Ramos (cell line): ENCODE measurements at regions not wholly inside any gene's neighbourhood (a gene's known extent, or its start where the extent isn't known, plus 50 kb on each side); places are given as distances from the start of the nearest gene placed in this dataset.

Experiments used
- in situ Hi-C: fragments of 300-500 bp; cut with MboI; formaldehyde crosslinking; loops from one replicate; pipeline ENCODE4 v1.14.3; 2022; ENCODE audit warnings: low sequenced_read_pairs; ENCODE audit not compliant: unreplicated experiment

- in situ Hi-C loops = no loop called here
These were observed 361.5 kb upstream of the KCNH8 start for GRCh38 chr3:18786650-18787323.

GRCh38 chr3:18782191-18782590 is 357.1 kb upstream of the SATB1 start:
- in situ Hi-C loops = no loop called here

GRCh38 chr3:18780959-18781358 is 355.8 kb upstream of the SATB1 start:
- in situ Hi-C loops = no loop called here

- in situ Hi-C loops = no loop called here
These were observed 354.6 kb upstream of the SATB1 start for GRCh38 chr3:18779704-18780103.

GRCh38 chr3:18778598-18778997 is 353.5 kb upstream of the SATB1 start:
- in situ Hi-C loops = no loop called here

GRCh38 chr3:18778094-18778493 is 353.0 kb upstream of the SATB1 start:
- in situ Hi-C loops = no loop called here

- in situ Hi-C loops = no loop called here
These were observed 350.4 kb upstream of the SATB1 start for GRCh38 chr3:18775501-18775900.

- in situ Hi-C loops = no loop called here
These were observed 349.4 kb upstream of the SATB1 start for GRCh38 chr3:18774319-18775088.

GRCh38 chr3:18772699-18773305 is 347.7 kb upstream of the SATB1 start:
- in situ Hi-C loops = no loop called here

- in situ Hi-C loops = no loop called here
These were observed 346.8 kb upstream of the SATB1 start for GRCh38 chr3:18771931-18772330.

GRCh38 chr3:18770800-18771199 is 345.7 kb upstream of the SATB1 start:
- in situ Hi-C loops = no loop called here

GRCh38 chr3:18767756-18768303 is 342.7 kb upstream of the SATB1 start:
- in situ Hi-C loops = no loop called here

GRCh38 chr3:18766974-18767373 is 341.8 kb upstream of the SATB1 start:
- in situ Hi-C loops = no loop called here

GRCh38 chr3:18765662-18766061 is 340.5 kb upstream of the SATB1 start:
- in situ Hi-C loops = no loop called here

- in situ Hi-C loops = no loop called here
These were observed 340.0 kb upstream of the SATB1 start for GRCh38 chr3:18765161-18765560.

GRCh38 chr3:18761530-18761929 is 336.4 kb upstream of the SATB1 start:
- in situ Hi-C loops = no loop called here

- in situ Hi-C loops = loop anchor here (10.0 kb wide), 1 partner anchor 203 kb away; no protein-coding TSS in a partner anchor
These were observed 333.0 kb upstream of the SATB1 start for GRCh38 chr3:18758047-18758704.

- in situ Hi-C loops = loop anchor here (10.0 kb wide), 1 partner anchor 203 kb away; no protein-coding TSS in a partner anchor
These were observed 332.3 kb upstream of the SATB1 start for GRCh38 chr3:18757476-18757875.

- in situ Hi-C loops = loop anchor here (10.0 kb wide), 1 partner anchor 198 kb away; no protein-coding TSS in a partner anchor
These were observed 327.3 kb upstream of the SATB1 start for GRCh38 chr3:18752273-18752934.

GRCh38 chr3:18751514-18751913 is 326.4 kb upstream of the SATB1 start:
- in situ Hi-C loops = loop anchor here (10.0 kb wide), 1 partner anchor 197 kb away; no protein-coding TSS in a partner anchor
